Erythroblast (primary cell): ENCODE measurements at regions not wholly inside any gene's neighbourhood (a gene's known extent, or its start where the extent isn't known, plus 50 kb on each side); places are given as distances from the start of the nearest gene placed in this dataset.

Source experiments
- GATA1 ChIP-seq: IDR thresholded peaks from 2 replicates; pipeline ENCODE4 v1.6.1; 2011; ENCODE audit warnings: low read depth, mild to moderate bottlenecking, control low read depth, low read length, moderate library complexity
- POLR2A ChIP-seq: IDR thresholded peaks from 2 replicates; pipeline ENCODE4 v1.6.1; 2011; ENCODE audit warnings: mild to moderate bottlenecking, low read length

- no peak for TF ChIP-seq POLR2A
- no peak for TF ChIP-seq GATA1
These were observed 329.6 kb upstream of the RGMB start for GRCh38 chr5:98443881-98444280.
